A673 (cell line): ENCODE measurements at regions not wholly inside any gene's neighbourhood (a gene's known extent, or its start where the extent isn't known, plus 50 kb on each side); places are given as distances from the start of the nearest gene placed in this dataset.
"Not testable (repeated sequence)": the region's sequence is repeated elsewhere in the genome, so short reads cannot be mapped to it uniquely, and the experiment has no call there.

Experiments
- BruUV-seq: library from RNA; stranded (reverse); fragments of 400-500 nt; replicated peaks from 2 replicates; lab custom pipeline; 2021; lab: Mats Ljungman, UMichigan
- CTCF ChIA-PET: fragments of 300-600 bp; sonication (Branson Sonifier 250); formaldehyde crosslinking; loops from one replicate; lab custom pipeline; 2022; ENCODE audit warnings: antibody characterized with exemption; lab: Charles Lee
- POLR2A ChIA-PET: fragments of 300-600 bp; sonication (Branson Sonifier 250); formaldehyde crosslinking; loops from one replicate; lab custom pipeline; 2022; ENCODE audit warnings: antibody characterized with exemption; ENCODE audit not compliant: low non-redundant PET; lab: Charles Lee
- DNase-seq: peaks from one replicate; pipeline ENCODE4 v3.0.0-alpha.2; 2015; ENCODE audit warnings: low spot score
- H3K27ac ChIP-seq: fragments of 200-600 bp; sonication (generic); 2 replicates; pipeline ENCODE4 v1.5.1; 2016; ENCODE audit warnings: mixed run types, low read depth, mild to moderate bottlenecking, mixed read lengths, antibody characterized with exemption, low read length; ENCODE audit not compliant: poor library complexity, severe bottlenecking
- H3K27me3 ChIP-seq: fragments of 200-600 bp; sonication (generic); replicated peaks from 2 replicates; pipeline ENCODE4 v1.6.1; 2017; ENCODE audit warnings: mixed run types, low read depth, mild to moderate bottlenecking, mixed read lengths, antibody characterized with exemption, low read length; ENCODE audit not compliant: insufficient read depth, poor library complexity
- H3K36me3 ChIP-seq: fragments of 200-600 bp; sonication (generic); 2 replicates; pipeline ENCODE4 v1.6.1; 2016; ENCODE audit warnings: mixed run types, mild to moderate bottlenecking, mixed read lengths, antibody characterized with exemption, low read length; ENCODE audit not compliant: insufficient read depth, poor library complexity, severe bottlenecking
- H3K4me1 ChIP-seq: fragments of 200-600 bp; sonication (generic); 2 replicates; pipeline ENCODE4 v1.6.1; 2017; ENCODE audit warnings: mixed run types, mild to moderate bottlenecking, mixed read lengths, antibody characterized with exemption, low read length; ENCODE audit not compliant: insufficient read depth, poor library complexity, severe bottlenecking
- H3K4me3 ChIP-seq: fragments of 200-600 bp; sonication (generic); 2 replicates; pipeline ENCODE4 v1.5.1; 2016; ENCODE audit warnings: low read depth, mixed run types, mild to moderate bottlenecking, mixed read lengths, low read length; ENCODE audit not compliant: poor library complexity, severe bottlenecking
- H3K9me3 ChIP-seq: fragments of 200-600 bp; sonication (generic); 2 replicates; pipeline ENCODE4 v1.6.1; 2016; ENCODE audit warnings: mixed run types, low read depth, mild to moderate bottlenecking, mixed read lengths, antibody characterized with exemption, low read length; ENCODE audit not compliant: poor library complexity, severe bottlenecking
- CTCF ChIP-seq: fragments of 300-800, 200-600 bp; sonication (generic); conservative IDR thresholded peaks from 2 replicates; pipeline ENCODE4 v1.5.1; 2017; ENCODE audit warnings: low read depth, mild to moderate bottlenecking, antibody characterized with exemption, low read length, moderate library complexity, mixed read lengths
- EZH2 ChIP-seq: fragments of 200-600 bp; sonication (generic); IDR thresholded peaks from 2 replicates; pipeline ENCODE4 v1.6.1; 2017; ENCODE audit warnings: borderline replicate concordance, low read depth, mild to moderate bottlenecking, mixed read lengths, antibody characterized with exemption, low read length; ENCODE audit not compliant: poor library complexity, severe bottlenecking
- intact Hi-C: fragments of 100-400 bp; cut with micrococcal nuclease; formaldehyde crosslinking; loops from one replicate; pipeline ENCODE4 v1.10.0; 2022; ENCODE audit not compliant: unreplicated experiment

- CTCF ChIA-PET: no interaction called here
- no TSS peak for BruUV-seq
Measured at GRCh38 chr9:29440449-29440848, 1867.2 kb upstream of the C9orf72 start.

DNA sequence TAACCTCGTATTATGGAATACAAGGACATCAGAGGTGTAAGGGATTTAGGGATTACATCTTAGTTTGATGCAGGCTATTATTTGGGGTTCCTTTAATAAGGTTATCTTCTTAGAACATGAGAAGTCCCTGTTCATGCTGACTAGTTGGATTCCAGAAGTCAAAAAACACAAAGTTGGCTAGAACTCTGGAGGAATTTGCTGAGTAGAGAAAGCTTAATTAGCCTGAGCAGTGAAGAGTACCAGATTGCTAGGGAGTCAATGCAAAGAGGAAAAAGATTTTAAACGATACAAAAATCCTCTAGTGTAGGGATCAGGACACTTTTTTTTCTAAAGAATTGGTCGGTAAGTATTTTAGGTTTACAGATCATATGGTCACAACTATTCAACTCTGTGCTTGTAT, 1872.5 kb upstream of the C9orf72 start:
- BruUV-seq: no TSS peak
- no peak overlapping the region for H3K4me3 ChIP-seq
- ChIA-PET POLR2A (no interaction called here), CTCF (no interaction called here)
- no peak overlapping the region for H3K27ac ChIP-seq
- intact Hi-C loops: no loop called here
- H3K9me3 ChIP-seq: no peaks in the 10 kb centered on the region
- TF ChIP-seq EZH2 (no peak), CTCF (no peak)
- H3K27me3 ChIP-seq: no peaks in the 10 kb centered on the region
- H3K36me3 ChIP-seq: no peaks in the 10 kb centered on the region
- no peak for DNase-seq
- no peaks in the 10 kb centered on the region for H3K4me1 ChIP-seq

More at GRCh38 chr9:29440449-29440848, 1867.2 kb upstream of the C9orf72 start:
- no peaks in the 10 kb centered on the region for H3K4me1 ChIP-seq
- TF ChIP-seq CTCF (no peak), EZH2 (no peak)
- H3K27me3 ChIP-seq: no peaks in the 10 kb centered on the region
- intact Hi-C loops: no loop called here
- POLR2A ChIA-PET: no interaction called here
- H3K9me3 ChIP-seq: no peaks in the 10 kb centered on the region
- no peaks in the 10 kb centered on the region for H3K36me3 ChIP-seq
- H3K4me3 ChIP-seq: no peak overlapping the region
- no peak overlapping the region for H3K27ac ChIP-seq
- no peak for DNase-seq

GRCh38 chr9:29449306-29449705, 1876.0 kb upstream of the C9orf72 start:
- no TSS peak for BruUV-seq
- no peak overlapping the region for H3K27ac ChIP-seq
- H3K4me1 ChIP-seq: no peaks in the 10 kb centered on the region
- H3K4me3 ChIP-seq: no peak overlapping the region
- no peak for DNase-seq
- no peaks in the 10 kb centered on the region for H3K36me3 ChIP-seq
- no peaks in the 10 kb centered on the region for H3K27me3 ChIP-seq
- POLR2A ChIA-PET: no interaction called here
- CTCF ChIA-PET: no interaction called here
- TF ChIP-seq CTCF (no peak), EZH2 (no peak)
- no peaks in the 10 kb centered on the region for H3K9me3 ChIP-seq
- intact Hi-C loops: no loop called here

DNA sequence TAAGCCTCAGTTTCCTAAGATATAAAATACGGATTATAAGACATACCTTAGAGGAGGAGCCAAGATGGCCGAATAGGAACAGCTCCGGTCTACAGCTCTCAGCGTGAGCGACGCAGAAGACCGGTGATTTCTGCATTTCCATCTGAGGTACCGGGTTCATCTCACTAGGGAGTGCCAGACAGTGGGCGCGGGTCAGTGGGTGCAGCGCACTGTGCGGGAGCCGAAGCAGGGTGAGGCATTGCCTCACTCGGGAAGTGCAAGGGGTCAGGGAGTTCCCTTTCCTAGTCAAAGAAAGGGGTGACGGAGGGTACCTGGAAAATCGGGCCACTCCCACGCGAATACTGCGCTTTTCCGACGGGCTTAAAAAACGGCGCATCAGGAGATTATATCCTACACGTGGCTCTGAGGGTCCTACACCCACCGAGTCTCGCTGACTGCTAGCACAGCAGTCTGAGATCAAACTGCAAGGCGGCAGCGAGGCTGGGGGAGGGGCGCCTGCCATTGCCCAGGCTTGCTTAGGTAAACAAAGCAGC, 1877.1 kb upstream of the C9orf72 start:
- H3K4me1 ChIP-seq, CTCF ChIA-PET, H3K9me3 ChIP-seq, H3K36me3 ChIP-seq, H3K4me3 ChIP-seq, intact Hi-C loops, H3K27me3 ChIP-seq, DNase-seq, H3K27ac ChIP-seq, POLR2A ChIA-PET, BruUV-seq: not testable (repeated sequence)
